ENCODE measurements at regions not wholly inside any gene's neighbourhood (a gene's known extent, or its start where the extent isn't known, plus 50 kb on each side); places are given as distances from the start of the nearest gene placed in this dataset.

- TF ChIP-seq, protein P1, sequence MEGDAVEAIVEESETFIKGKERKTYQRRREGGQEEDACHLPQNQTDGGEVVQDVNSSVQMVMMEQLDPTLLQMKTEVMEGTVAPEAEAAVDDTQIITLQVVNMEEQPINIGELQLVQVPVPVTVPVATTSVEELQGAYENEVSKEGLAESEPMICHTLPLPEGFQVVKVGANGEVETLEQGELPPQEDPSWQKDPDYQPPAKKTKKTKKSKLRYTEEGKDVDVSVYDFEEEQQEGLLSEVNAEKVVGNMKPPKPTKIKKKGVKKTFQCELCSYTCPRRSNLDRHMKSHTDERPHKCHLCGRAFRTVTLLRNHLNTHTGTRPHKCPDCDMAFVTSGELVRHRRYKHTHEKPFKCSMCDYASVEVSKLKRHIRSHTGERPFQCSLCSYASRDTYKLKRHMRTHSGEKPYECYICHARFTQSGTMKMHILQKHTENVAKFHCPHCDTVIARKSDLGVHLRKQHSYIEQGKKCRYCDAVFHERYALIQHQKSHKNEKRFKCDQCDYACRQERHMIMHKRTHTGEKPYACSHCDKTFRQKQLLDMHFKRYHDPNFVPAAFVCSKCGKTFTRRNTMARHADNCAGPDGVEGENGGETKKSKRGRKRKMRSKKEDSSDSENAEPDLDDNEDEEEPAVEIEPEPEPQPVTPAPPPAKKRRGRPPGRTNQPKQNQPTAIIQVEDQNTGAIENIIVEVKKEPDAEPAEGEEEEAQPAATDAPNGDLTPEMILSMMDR (IDR thresholded peaks at IDR 0.05; ENCODE audit: insufficient read depth, low read length): no peak
- TF ChIP-seq POLR2AphosphoS5 (IDR thresholded peaks at IDR 0.05; ENCODE audit: low read depth): no peak
- no peak for TF ChIP-seq SPI1 (IDR thresholded peaks at IDR 0.05; ENCODE audit: borderline replicate concordance, low read depth)
- no peak for TF ChIP-seq GABPA (IDR thresholded peaks at IDR 0.05; ENCODE audit: low read depth)
These were observed 342.8 kb downstream of the FOXA2 start for GRCh38 chr20:22241609-22242008.

Data from HL-60 (cell line).